SU-DHL-6 (cell line): ENCODE measurements at regions not wholly inside any gene's neighbourhood (a gene's known extent, or its start where the extent isn't known, plus 50 kb on each side); places are given as distances from the start of the nearest gene placed in this dataset.

Source experiments
- H2AFZ ChIP-seq: fragments of 200-600 bp; sonication (generic); 2 replicates; pipeline ENCODE4 v1.6.1; 2014; ENCODE audit warnings: low read depth, mild to moderate bottlenecking, moderate library complexity, mixed read lengths, antibody characterized with exemption, low read length; ENCODE audit not compliant: severe bottlenecking
- H3F3A ChIP-seq: fragments of 200-600 bp; shearing (Covaris generic); 2 replicates; pipeline ENCODE4 v1.6.0; 2016; ENCODE audit warnings: antibody characterized with exemption, mild to moderate bottlenecking; ENCODE audit not compliant: insufficient read depth
- H3K27ac ChIP-seq: fragments of 200-600 bp; sonication (generic); 2 replicates; pipeline ENCODE4 v1.5.1; 2016; ENCODE audit warnings: low read depth, mild to moderate bottlenecking, low read length, moderate library complexity, mixed read lengths
- H3K27me3 ChIP-seq: fragments of 200-600 bp; sonication (generic), shearing (Covaris generic); 2 replicates; pipeline ENCODE4 v1.6.0; 2014; ENCODE audit warnings: mild to moderate bottlenecking, low read length
- H3K36me3 ChIP-seq: fragments of 200-600 bp; sonication (generic); 2 replicates; pipeline ENCODE4 v1.6.1; 2014; ENCODE audit warnings: mild to moderate bottlenecking, low read length, mixed read lengths
- H3K4me2 ChIP-seq: fragments of 300-600, 200-600 bp; shearing (Covaris generic), sonication (generic); 2 replicates; pipeline ENCODE4 v1.6.0; 2014; ENCODE audit warnings: low read length, low read depth, mild to moderate bottlenecking; ENCODE audit not compliant: poor library complexity, severe bottlenecking
- H3K4me3 ChIP-seq: fragments of 200-600 bp; sonication (generic); 2 replicates; pipeline ENCODE4 v1.5.1; 2014; ENCODE audit warnings: antibody characterized with exemption, low read length, mild to moderate bottlenecking, mixed read lengths; ENCODE audit not compliant: insufficient read depth, poor library complexity, severe bottlenecking
- H3K79me2 ChIP-seq: fragments of 200-600 bp; sonication (generic); 2 replicates; pipeline ENCODE4 v1.6.1; 2014; ENCODE audit warnings: mild to moderate bottlenecking, low read length, moderate library complexity; ENCODE audit not compliant: insufficient read depth
- H3K9ac ChIP-seq: fragments of 200-600 bp; sonication (generic); 2 replicates; pipeline ENCODE4 v1.7.0; 2014; ENCODE audit warnings: mild to moderate bottlenecking, low read length
- H3K9me2 ChIP-seq: fragments of 200-600 bp; sonication (generic); replicated peaks from 2 replicates; pipeline ENCODE4 v1.6.1; 2014; ENCODE audit warnings: low read length; ENCODE audit not compliant: insufficient read depth
- H3K9me3 ChIP-seq: fragments of 200-600 bp; sonication (generic); 2 replicates; pipeline ENCODE4 v1.6.1; 2014; ENCODE audit warnings: low read length, mixed read lengths; ENCODE audit not compliant: insufficient read depth
- H4K20me1 ChIP-seq: fragments of 200-600 bp; sonication (generic); 2 replicates; pipeline ENCODE4 v1.6.1; 2014; ENCODE audit warnings: low read depth, mild to moderate bottlenecking, antibody characterized with exemption, low read length, moderate library complexity, mixed read lengths
- EZH2phosphoT487 ChIP-seq: fragments of 200-600 bp; sonication (generic), shearing (Covaris generic); conservative IDR thresholded peaks from 2 replicates; pipeline ENCODE4 v1.6.1; 2018; ENCODE audit warnings: mild to moderate bottlenecking, antibody characterized with exemption, low read length, moderate library complexity, mixed read lengths
- TF ChIP-seq, protein P1 (sequence below): fragments of 200-600 bp; sonication (generic); IDR thresholded peaks from one replicate; pipeline ENCODE4 v1.5.1; 2017; ENCODE audit warnings: antibody characterized with exemption, mild to moderate bottlenecking, low read length, moderate library complexity; ENCODE audit not compliant: insufficient read depth, poor library complexity, severe bottlenecking

DNA sequence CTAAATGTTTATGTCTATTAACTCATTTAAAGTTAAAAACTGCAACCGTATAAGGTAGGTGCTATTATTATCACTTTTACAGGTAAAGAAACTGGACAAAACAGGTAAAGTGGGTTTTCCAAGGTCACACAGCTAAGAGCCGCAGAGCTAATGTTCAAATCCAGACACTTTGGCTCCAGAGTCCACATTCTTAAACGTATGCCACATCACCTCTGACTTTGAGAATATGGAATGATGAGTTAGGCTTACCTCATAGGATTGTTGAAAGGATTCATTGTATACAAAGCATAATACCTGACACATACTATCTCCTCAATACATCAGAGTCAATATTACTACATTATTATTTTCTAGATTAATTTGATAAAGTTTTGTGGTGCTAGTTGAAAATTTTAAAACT is 240.9 kb upstream of the STT3B start:
- no peak overlapping the region for H2AFZ ChIP-seq
- H3K27me3 ChIP-seq, result no peaks in the 10 kb centered on the region
- H3K36me3 ChIP-seq, result no peaks in the 10 kb centered on the region
- H3K9me3 ChIP-seq, result no peaks in the 10 kb centered on the region
- no peak overlapping the region for H3K4me2 ChIP-seq
- H3K27ac ChIP-seq, result no peak overlapping the region
- TF ChIP-seq, protein P1, sequence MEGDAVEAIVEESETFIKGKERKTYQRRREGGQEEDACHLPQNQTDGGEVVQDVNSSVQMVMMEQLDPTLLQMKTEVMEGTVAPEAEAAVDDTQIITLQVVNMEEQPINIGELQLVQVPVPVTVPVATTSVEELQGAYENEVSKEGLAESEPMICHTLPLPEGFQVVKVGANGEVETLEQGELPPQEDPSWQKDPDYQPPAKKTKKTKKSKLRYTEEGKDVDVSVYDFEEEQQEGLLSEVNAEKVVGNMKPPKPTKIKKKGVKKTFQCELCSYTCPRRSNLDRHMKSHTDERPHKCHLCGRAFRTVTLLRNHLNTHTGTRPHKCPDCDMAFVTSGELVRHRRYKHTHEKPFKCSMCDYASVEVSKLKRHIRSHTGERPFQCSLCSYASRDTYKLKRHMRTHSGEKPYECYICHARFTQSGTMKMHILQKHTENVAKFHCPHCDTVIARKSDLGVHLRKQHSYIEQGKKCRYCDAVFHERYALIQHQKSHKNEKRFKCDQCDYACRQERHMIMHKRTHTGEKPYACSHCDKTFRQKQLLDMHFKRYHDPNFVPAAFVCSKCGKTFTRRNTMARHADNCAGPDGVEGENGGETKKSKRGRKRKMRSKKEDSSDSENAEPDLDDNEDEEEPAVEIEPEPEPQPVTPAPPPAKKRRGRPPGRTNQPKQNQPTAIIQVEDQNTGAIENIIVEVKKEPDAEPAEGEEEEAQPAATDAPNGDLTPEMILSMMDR, result no peak
- no peak for TF ChIP-seq EZH2phosphoT487
- no peak overlapping the region for H3K9ac ChIP-seq
- H4K20me1 ChIP-seq, result no peaks in the 10 kb centered on the region
- H3K79me2 ChIP-seq, result no peaks in the 10 kb centered on the region
- H3K4me3 ChIP-seq, result no peak overlapping the region
- no peaks in the 10 kb centered on the region for H3F3A ChIP-seq
- H3K9me2 ChIP-seq, result no peaks in the 10 kb centered on the region

DNA sequence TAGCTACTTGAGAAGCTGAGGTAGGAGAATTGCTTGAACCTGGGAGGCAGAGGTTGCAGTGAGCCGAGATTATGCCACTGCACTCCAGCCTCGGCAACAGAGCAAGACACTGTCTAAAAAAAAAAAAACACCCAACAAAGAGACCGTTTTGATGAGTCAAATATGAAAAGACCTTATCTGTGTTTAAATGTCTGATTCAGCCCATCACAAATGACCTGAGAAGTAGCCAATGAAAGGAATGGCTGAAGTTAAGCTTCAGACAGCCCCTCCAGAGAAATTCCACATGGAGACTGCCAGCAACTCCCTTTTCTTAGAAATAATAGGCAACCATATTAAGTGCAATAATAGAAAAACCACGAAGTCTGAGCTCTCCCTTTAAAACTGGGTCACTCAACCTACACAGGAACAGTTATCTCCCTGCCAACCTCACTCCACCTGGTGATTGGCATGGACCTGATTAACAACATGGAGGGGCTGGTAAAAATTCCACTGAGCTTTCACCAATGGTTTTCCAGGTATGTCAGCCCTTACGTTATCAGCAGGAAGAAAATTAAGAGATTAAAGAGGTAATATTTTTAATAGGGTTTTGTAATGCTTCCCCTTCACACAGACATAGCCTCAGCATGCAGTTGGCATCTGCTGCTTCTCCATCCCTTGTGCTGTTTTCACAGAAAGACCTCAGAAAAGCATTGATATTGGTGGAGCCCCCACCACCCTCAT is 238.1 kb upstream of the STT3B start:
- H3K79me2 ChIP-seq, result no peaks in the 10 kb centered on the region
- H3K4me3 ChIP-seq, result no peak overlapping the region
- no peak overlapping the region for H3K27ac ChIP-seq
- H2AFZ ChIP-seq, result no peak overlapping the region
- H3K4me2 ChIP-seq, result no peak overlapping the region
- H3K9me3 ChIP-seq, result no peaks in the 10 kb centered on the region
- H3F3A ChIP-seq, result no peaks in the 10 kb centered on the region
- H3K9me2 ChIP-seq, result no peaks in the 10 kb centered on the region
- no peaks in the 10 kb centered on the region for H3K27me3 ChIP-seq
- no peak for TF ChIP-seq EZH2phosphoT487
- TF ChIP-seq, protein P1, result no peak
- H3K36me3 ChIP-seq, result no peaks in the 10 kb centered on the region
- no peak overlapping the region for H3K9ac ChIP-seq
- no peaks in the 10 kb centered on the region for H4K20me1 ChIP-seq

DNA sequence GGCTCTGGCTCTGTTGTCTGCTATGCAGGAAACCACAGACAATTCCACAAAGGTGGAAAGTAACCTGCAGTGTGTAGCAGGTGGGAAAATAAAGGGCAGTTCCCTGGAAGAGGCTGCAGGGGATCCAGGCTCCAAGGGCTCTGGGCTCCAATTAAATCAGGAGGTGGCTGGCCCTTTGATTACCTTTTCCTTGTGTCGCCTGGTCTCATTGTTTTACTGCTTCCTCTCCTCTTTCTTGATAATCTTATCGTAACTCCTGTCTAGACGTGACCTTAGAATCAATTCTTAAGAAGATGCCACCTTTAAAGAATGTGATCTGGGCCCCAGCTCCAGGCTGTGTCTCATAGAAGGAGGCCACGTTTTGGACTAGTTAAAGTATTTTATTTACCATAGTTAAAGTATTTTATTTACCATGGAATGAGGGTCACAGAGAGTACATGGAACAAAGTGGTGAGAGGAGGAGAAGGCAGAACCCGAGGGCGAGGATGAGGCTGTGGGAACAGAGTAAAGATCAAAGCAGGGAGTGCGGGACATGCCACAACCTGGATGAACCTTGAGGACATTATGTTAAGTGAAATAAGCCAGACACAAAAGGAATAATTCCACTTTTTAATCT is 237.5 kb upstream of the STT3B start:
- Histone ChIP-seq H3K79me2 (no peaks in the 10 kb centered on the region), H3K27ac (no peak overlapping the region), H4K20me1 (no peaks in the 10 kb centered on the region), H3K9me3 (no peaks in the 10 kb centered on the region), H3K4me3 (no peak overlapping the region), H3K36me3 (no peaks in the 10 kb centered on the region), H3K9ac (no peak overlapping the region), H3K4me2 (no peak overlapping the region), H3F3A (no peaks in the 10 kb centered on the region), H3K27me3 (no peaks in the 10 kb centered on the region), H3K9me2 (no peaks in the 10 kb centered on the region), H2AFZ (no peak overlapping the region)
- TF ChIP-seq EZH2phosphoT487, result no peak
- TF ChIP-seq, protein P1, result no peak
